HG03175 (cell line): ENCODE measurements at regions not wholly inside any gene's neighbourhood (a gene's known extent, or its start where the extent isn't known, plus 50 kb on each side); places are given as distances from the start of the nearest gene placed in this dataset.

ENCODE experiments used
- ATAC-seq: cut with Tn5 transposase; IDR thresholded peaks from one replicate; pipeline ENCODE4 v1.9.1; 2021; ENCODE audit warnings: mild to moderate bottlenecking, moderate library complexity; ENCODE audit not compliant: unreplicated experiment

DNA sequence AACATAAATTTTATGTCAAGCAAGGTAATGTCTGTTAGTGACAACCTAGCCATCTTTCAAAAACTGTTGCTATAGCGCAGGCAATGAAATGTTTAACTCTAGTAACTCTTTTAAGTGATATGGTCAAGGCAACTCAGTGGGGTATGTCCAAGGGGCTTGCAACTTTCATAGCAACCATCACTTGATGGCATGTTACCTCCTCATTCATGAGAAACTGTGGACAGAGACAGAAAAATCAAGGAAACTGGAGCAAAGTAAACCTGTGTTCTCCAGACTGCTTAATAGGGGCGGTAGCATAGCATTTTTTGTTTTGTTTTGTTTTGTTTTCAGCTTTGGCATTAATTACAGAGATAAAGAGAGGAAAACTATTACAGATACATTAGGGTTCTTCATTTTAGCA, 1456.8 kb upstream of the AGA start:
- ATAC-seq: no peak

DNA sequence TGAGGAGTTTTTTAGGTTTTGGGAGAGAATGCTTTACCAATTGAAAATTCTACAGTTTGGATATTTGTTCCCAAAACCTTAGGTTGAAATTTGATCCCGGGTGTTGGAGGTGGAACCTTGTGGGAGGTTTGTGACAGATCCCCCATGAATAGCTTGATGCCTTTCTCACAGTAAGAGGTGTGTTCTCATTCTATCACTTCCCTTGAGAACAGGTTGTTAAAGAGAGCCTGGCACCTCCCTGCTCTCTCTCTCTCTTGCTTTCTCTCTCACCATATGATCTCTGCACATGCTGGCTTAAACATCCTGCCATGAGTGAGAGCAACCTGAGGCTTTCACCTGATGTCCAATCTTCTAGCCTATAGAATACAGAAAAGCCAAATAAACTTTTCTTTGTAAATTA, 1475.5 kb upstream of the AGA start:
- no peak for ATAC-seq

DNA sequence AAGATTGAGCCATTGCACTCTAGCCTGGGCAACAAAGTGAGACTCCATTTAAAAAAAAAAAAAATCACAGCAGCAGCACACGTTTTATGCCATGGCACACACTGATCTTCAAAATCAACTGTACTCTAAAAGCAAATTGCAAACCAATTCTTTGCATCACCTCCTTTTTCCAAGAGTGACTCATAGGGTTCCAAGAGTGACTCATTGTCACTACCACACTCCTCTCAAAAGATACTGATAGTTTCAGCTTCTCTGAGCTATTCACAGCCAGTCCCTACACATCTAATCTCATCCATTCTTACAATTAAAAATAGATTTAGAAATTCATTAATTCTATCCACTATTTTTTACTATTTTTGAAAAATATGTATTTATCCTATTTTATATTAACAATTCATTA, 1494.9 kb upstream of the AGA start:
- no peak for ATAC-seq

DNA sequence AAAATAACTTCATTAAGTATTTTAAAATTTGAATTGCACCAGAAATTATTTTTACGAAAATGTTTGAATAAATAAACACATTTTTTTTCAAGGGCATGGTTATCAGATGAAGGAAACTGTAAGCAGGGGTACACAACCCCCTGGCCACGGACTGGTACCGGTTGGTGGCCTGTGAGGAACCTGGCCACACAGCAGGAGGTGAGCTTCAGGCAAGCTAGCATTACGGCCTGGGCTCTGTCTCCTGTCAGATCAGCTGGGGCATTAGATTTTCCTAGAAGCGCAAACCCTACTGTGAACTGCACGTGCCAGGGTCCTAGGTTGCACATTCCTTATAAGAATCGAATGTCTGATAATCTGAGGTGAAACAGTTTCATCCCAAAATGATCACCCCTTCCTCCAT, 1499.7 kb upstream of the AGA start:
- ATAC-seq: no peak

DNA sequence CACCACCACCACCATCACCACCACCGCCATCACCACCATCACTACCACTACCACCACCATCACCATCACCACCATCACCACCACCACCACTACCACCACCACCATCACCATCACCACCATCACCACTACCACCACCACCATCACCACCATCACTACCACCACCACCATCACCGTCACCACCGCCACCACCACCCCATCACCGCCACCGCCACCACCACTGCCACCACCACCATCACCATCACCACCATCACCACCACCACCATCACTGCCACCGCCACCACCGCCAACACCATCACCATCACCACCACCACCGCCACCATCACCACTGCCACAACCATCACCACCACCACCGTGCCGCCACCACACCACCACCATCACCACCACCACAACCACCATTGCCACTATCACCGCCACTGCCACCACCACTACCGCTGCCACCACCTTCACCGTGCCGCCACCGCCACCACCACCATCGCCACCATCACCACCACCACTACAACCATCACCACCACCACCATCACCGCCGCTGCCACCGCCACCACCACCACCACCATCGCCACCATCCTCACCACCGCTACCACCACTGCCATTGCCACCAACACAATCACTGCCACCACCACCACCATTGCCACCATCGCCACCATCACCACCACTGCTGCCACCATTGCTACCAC, 1511.3 kb upstream of the AGA start:
- no peak for ATAC-seq

DNA sequence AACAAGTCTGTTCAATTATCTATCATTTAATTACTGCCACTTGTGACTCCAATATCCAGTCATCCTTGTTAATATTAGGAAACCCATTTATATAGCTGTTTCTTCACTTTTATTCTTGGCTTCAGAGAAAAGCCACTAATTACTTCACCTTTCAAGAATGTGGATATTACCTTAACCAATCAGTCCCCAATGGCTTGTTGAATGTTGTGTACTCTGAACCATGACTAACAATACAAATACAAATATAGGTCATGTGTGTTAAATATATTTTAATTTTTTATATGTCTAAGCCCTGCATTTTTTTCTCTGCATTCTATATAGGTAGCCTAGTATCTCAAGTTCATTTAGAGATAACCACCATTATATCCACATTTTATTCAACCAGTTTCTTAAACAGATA, 1513.4 kb upstream of the AGA start:
- no peak for ATAC-seq

DNA sequence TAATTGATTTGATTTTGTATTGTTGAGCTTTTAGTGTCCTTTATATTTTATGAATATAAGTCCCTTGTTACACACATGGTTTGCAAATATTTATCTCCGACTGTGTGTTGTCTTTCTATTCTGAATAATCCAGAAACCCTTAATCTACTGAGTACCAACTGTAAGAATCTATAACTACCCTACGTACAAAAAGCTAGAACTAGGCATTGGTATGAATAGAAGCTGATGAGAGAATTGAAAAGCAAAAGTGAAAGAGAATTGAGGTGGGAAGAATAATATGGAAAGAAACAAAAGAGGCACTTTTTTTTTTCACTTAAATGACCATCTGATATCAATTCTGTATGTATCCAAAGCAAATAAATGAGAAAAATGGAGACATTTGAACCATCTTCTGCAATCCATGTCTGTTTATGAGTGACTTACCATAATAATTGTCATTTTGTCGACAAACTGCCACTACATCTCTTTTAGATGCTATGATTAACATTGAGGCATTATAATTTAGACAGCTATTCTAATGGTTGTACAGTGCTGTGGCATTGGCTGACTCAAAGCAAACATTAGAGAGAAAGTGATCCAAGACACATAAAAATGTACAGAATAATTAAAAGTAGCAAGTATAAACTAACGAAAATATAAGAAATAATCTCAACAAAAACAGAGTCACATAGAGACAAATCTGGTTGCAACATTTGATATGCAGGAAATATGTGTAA, 1516.6 kb upstream of the AGA start:
- ATAC-seq: no peak

DNA sequence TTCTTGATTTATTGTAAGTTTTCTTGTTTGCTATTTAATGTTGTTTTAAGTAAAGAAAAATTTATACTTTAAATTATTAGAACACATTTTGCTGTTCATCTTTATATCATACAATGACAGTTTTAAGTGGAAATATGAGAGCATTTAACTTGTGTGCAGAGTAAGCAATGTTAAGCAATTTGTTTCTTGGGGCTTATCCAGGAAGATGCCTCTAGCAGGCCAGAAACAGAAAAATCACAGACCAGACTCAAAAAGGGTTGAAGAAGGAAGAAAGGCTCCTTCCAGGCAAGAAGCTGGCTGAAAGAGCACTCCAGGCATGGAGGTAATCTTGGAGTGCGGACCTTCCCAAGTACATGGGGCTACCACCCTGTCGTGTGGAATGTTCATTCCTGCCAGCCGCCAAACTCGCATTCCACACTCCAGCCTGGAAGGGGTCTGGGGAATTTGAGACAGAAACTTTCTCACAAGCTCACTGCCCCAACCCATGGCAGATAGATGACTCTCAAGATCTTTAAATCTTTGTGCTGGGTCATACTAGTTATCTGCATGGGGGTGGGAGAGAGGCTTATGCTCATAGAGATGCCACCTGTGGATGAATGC, 1521.3 kb upstream of the AGA start:
- ATAC-seq: no peak

DNA sequence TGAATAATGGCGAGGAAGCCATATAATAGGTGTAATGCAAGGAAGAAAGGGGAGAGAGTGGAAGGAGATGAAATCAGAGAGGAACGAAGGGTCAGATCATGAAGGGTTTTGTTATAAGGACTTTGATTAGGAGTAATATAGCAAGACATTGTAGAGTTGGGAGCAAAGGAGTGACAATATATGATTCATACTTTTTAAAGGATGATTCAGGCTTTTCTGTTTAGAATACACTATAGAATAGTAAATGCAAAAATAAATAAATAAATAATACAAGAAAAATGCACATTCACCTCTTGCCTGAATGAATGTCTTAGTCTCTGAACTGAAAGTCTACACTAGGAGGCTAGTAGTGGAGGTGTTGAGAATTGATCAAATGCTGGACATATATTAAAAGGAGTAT, 1524.4 kb upstream of the AGA start:
- ATAC-seq: no peak

DNA sequence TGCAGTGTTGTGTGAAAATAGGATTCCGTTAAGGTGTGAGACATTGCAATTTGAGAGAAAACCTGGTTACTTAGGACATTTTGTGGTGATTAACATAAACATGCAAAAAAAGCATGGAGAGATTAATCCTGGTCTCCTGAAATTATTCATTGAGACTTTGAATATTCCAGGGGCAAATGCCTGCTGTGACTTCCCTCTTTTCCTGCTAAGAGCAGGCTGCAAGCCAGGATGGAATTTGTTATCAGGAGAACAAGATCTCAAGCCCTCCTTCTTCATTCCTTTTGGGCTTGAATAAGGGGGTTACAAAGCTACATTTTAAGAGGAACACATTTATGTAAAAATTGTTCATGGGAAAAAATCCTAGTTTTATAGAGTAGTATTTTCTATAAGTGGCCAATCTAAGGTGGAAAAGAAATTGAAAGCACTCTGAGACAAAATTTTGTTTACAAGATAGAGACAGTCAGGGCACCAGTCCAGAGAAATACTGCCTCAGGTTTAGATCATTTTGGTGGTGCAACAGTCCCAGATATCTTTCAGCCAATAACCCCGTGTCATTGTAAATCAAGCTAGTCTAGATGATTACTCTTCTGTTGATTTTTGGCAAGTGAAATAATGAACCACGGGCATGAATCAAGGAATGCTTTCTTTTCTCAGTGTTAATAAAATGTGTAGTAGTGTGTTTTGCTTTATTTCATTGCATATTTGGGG, 1528.3 kb upstream of the AGA start:
- no peak for ATAC-seq

DNA sequence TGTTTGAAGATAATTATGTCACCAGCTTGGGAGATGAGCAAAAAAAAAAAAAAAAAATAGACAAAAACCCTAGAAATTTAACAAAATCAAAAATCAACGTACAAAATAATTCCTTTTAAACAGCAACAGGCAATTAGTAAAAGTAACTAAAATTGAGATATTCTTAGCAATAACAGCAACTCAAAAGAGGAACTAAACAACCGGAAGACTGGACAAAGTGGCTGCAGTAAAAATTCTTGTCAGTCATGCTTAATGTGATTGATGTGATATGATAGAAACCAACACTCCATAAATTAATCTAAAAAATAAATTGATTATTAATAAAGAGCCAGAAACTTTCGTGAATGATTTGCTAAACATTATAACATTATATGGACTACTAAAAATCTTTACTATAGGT, 1534.6 kb upstream of the AGA start:
- ATAC-seq: no peak

DNA sequence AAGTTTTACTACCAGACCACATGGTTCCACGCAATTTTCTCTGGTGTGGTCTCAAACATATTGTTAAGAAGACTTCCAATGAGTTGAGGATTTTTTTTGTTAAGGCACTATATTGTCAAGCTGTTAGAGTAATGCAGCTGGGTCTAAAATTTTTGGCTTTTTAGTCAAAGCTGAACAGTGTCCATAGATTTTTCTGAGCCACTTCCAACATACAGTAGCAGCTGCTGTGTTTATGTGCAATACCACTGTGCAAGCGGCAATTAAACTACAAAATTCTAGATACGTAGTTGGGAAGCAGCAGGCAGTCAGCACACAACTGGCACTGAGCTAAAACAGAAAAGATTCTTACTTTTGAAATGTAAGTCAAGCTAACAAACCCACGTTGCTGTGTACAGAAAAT, 1551.1 kb upstream of the AGA start:
- no peak for ATAC-seq

DNA sequence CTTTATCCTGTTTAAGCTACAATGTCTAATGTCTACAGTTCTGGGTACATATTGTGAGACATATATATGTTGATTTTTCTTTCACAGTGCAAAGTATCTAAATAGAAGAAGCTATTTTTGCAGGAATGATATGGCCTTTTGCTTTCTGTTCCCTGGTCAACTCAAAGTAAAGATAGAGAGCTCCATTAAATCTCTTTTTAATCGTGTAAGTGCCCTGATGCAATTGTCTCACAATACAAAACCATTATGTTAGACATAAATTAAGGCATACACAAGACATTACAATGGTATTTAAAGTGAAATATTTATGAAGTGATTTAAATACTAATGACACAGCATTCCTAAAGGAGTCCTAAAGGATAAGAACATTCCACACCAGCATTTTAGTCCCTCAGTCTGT, 1559.7 kb upstream of the AGA start:
- ATAC-seq: no peak

DNA sequence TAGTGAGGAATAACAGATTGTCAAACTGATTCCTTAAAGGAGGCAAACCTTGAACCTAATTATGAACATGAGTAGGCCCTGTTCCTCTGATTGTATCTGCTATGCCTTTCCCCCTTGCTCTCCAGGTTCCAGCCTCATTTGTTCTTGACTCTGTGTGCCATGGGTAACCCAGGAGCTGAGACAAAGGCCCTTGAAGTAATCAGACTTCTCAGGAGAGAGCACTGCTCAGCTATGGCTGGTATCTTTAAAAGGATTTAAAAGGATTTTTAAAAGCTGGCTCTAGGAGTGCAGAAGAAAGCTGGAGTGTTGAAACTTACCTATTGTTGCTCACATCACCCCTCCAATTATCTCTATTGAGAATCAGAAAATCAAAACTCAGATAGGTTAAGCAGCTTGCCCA, 1565.5 kb upstream of the AGA start:
- no peak for ATAC-seq

DNA sequence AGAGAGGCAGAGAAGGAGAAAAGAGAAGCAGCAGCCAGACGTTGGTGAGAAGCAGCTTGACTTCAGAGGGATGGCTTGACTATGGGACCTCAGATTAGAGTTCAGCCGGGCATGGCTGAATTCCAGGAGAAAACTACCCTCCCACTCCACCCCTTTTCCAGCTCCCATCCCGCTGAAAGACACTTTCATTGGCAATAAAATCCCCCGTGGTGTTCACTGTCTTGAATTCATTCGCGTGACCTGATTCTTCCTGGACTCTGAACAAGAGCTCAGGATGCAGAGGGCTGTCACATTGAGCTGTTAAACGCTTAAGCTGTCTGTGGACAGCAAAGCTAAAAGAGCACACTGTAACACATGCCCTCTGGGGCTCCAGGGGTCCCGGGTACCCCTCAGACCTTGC, 1575.3 kb upstream of the AGA start:
- no peak for ATAC-seq

DNA sequence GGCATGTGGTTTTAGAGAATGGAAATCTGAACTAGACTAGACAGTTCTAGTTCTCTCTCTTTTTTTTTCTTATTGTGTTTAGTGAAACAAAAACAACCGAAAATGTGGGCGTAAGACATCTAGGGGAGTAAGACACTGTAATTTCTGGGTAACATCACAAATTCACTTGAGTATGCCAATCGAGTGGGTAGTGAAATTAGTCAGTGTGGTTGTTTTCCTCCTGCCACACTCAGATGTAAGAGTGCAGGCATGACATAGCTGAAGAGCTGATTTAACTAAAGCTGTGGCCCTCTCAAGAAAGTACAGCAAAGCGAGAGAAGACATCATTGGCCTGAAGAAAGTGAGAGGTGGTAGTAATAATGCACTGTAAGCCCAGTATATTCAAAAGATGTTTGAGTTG, 1585.3 kb upstream of the AGA start:
- no peak for ATAC-seq

DNA sequence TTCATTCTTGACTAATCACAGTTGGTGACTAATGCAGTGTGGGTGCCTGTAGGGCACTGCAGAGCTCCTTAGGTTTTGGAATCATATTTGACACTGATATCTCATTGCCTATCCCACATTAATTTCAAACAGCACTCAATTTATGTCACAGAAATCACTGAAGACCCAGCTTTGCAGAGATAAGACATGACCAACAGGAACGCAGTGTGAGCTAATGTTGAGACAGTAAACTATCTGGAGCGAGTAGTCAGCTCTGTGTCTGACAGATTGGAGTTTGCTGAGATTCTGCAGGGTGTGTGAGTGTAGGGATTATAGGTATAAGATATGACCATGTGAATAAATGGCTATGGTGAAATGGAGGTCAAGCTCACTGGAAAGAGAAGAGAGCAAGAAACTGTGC, 1586.1 kb upstream of the AGA start:
- no peak for ATAC-seq

DNA sequence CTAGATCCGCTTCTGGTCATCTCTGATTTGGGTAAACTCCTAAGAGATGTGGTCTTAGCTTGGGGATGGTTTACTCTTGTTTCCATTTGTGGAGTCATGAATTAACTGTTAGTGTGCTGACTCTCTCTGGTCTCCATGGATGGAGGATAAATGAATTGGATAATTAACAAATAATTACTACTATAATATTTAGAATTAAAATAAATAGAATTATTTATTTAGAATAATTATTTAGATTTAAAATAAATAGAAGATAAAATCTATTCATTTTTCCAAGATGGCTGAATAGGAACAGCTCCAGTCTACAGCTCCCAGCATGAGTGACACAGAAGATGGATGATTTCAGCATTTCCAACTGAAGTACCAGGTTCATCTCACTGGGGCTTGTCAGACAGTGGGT, 1587.4 kb upstream of the AGA start:
- no peak for ATAC-seq

DNA sequence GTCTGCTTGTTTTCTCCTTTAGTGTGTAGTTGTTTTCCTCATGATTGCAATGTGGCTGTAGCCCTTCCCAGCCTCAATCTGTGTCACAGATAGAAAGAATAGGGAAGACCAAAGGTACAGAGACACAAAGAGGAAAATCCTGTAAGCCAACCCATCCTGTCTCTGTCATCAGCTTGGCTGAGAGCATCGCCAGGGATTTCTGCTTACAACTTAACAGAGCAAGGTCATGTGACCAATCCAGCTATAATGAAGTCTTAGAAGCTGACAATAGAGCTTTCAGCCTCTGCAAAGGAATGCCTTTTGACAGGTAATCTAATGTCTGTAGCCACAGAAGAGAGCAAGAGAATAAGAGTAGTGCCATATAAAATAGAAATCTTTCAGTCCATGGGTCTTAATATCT, 1598.0 kb upstream of the AGA start:
- ATAC-seq: no peak

DNA sequence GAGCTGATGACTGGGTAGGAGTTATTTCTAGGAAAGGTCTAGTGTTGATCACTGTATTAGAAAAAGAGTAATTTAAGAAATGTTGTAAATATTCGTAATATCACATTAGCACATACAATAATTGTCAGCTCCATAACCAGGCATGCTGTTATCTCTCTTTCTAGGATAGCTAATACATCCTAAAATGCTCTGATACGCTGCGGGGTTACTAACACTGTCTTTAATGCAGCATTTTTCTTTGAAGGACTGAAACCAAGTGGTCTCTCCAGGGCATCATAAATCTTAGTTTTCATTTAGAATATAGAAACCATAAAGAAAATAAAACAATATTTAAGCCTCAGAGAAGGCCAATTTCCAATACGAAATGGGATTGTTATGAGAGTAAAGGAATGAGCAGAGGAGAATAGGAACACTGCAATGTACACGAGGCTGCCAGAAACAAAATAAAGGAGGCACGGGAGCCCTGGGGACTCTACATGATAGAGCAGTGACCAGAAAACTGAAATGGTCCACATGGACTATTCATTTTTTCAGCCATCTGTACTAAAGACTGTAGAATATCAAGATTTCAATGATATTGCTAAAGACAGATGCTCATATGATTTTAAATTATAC, 1606.7 kb upstream of the AGA start:
- no peak for ATAC-seq

DNA sequence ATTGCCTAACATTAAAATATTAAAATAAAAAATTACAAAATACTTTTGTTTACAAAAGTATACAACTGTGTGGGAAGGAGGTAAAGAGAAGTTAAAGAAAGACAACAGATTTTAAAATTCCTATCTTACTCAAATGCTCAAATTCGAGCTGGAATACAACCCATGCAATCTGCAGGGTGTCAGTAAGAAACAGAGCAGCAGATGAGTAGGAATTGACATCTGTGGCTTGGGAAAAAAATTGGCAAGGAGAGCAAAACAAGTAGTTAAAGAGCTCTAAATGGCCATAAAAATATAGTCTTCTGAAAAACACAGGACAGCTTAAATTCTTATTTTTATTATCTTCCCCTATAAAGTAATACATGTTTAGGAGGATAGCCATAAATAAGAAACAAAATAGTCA, 1609.0 kb upstream of the AGA start:
- no peak for ATAC-seq

DNA sequence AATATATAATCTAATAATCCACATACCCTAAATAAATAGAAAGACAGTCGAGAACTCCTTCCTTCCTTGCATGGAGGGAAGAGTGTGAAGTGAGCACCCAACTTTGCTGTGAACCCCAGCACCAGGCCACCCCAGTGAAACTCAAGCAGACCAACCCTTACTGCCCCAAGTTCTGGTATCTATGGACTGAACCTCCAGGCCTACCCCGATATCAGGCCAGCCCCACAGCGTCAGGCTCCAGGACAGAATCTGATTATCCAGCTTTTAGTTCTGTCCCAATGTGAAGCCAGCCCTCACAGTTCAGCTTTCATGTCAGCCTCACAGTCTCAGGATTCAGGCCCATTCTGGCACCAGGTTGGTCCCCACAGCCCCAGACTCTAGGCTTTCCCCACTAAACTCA, 1617.2 kb upstream of the AGA start:
- ATAC-seq: no peak
